NCI-H226 (cell line): ENCODE measurements at regions not wholly inside any gene's neighbourhood (a gene's known extent, or its start where the extent isn't known, plus 50 kb on each side); places are given as distances from the start of the nearest gene placed in this dataset.
A peak's percentile ranks its signal among the peaks of the same experiment; 100 is the strongest.
"Not testable (repeated sequence)": the region's sequence is repeated elsewhere in the genome, so short reads cannot be mapped to it uniquely, and the experiment has no call there.

Experiments
- DNase-seq: peaks from one replicate; pipeline ENCODE4 v3.0.0-alpha.2; 2015

- DNase-seq: no peak
Observed at GRCh38 chr9:104980039-104980654, 52.2 kb upstream of the ABCA1 start.

DNA sequence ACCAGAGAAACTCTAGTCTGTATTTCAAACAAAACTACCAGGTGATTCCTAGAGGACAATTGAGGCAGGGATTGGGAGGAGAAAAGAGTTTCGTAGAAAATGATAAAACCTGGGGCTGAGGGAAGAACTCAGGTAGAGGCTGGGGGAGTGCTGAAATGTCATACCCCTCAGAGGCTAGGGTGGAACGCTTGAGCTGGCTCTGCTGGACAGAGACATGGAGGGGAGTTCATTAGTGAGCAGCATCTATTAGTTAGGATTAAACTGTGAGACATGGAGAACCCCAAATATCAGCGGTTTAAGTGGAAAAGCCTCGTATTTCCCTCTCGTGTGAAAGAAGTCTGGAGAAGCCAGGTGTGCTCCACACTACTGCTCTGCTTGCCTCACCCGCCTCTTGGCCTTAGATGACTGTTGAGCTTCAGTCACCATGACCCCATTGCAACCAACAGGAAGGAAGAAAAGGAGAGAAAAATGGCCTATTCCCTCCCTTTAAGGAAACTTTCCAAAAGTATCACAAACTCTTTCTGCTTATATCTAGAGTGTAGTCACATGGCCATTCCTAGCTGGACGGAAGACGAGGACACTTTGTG lies 53.7 kb upstream of the ABCA1 start:
- no peak for DNase-seq

GRCh38 chr9:104982543-104982942 lies 54.6 kb upstream of the ABCA1 start:
- no peak for DNase-seq

GRCh38 chr9:104983491-104983890 lies 55.5 kb upstream of the ABCA1 start:
- DNase-seq: no peak

DNA sequence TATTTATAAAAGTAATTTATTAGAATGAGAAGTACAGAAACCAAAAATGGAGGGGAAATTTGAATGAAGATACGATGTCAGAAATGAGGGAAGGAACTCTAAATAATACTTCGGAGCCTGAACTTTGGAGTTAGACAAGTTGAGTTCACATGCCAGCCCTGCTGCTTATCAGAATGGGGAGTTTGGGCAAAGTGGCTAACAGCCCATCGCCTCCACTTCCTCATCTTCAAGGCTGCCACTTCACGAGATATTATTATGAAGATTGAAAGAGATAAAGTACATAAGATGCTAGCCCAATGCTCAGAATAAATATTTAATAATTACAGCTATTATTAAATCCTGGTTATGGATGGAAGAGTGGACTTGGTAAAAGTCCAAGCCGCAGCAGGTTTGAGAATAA lies 56.2 kb upstream of the ABCA1 start:
- DNase-seq: no peak

DNA sequence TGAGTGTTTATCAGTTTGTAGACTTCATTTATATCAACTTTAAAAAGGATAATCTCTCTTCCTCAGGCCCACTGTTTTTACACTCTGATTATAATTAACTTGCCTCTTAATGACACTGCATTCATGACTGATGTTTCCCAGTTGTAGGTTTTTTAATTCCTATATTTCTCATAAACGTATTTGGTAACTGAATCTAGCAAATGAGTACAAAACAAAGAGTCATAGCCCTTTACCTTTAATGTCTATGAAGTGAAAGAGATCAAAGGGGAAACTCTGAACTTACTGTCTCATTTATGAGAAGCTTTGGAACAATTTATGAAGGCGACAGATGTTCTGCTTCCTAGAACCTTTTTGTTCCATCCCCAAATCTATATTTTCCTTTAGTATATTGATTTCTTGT lies 56.6 kb upstream of the ABCA1 start:
- DNase-seq: no peak

DNA sequence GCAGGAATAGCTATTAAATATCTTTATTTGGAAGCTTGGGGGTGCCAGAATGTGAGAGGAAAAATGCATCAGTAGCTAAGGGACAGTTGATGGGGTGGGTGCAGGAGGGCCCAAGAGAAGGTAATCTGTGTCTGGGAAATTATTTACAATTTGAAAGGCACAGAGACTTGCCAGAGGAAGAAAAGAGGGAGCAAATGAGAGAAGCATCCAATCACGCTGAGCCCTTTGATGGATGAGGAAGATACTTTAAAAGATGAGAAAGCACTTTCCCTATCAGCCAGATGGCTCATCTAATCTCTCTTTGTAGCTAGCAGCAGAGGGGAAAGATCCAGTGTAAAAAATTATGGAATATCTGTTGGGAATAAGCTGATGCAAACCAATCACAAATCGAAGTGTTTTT lies 57.0 kb upstream of the ABCA1 start:
- no peak for DNase-seq

DNA sequence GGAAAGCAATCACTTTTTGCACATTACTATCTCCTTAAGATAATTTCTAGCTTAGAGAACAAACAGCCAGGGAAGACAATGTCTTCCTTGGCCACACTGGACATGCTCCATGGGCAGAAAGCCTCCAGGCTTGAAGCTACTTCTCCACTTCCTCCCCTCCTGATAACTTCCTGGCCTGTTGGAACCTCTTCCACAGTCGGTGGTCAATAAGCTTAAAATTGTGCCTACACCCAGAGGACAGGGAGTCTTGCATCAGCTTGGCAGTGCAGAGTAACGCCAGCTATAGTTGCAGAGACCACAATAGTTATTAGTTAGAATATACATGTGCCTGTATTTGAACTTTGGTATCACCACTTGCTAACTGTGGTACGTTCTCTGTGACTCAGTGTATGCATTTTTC lies 58.1 kb upstream of the ABCA1 start:
- DNase-seq: no peak

DNA sequence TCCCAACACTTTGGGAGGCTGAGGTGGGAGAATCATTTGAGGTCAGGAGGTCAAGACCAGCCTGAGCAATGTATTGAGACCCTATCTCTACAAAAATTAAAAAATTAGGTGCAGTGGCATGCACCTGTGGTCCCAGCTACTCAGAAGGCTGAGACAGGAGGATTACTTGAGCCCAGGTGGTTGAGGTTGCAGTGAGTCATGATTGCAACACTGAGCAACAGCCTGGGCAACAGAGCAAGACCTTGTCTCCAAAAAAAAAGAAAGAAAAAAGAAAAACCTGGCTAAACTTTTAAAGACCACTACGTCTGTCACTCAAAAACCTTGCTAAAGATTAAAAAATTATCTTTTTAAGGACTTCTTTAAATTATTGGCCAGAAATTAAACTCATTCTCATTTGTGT lies 59.8 kb upstream of the ABCA1 start:
- no peak for DNase-seq

- no peak for DNase-seq
Observed at GRCh38 chr9:104988539-104988938, 60.6 kb upstream of the ABCA1 start.

- peak; percentile 86 for DNase-seq
Observed at GRCh38 chr9:104991144-104991953, 63.4 kb upstream of the ABCA1 start.

DNA sequence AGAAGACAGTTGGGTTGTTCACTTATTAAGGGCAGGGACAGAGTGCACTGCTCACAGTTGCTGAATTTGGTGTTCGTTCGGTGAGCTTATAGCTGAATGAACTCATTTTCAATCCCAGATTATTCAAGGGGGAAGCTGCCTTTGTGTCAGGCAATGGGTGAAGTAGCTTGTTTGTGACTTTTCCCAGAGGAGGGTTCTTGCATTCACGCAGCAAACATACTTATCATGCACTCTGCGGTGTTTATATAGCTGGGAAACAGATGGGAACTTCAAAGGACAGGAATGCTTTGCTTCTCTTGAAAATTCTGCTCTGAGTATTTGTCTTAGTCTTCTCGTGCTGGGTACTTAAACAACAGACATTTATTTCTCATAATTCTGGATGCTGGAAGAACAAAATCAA lies 64.7 kb upstream of the ABCA1 start:
- no peak for DNase-seq

- no peak for DNase-seq
Observed at GRCh38 chr9:104993291-104993963, 65.5 kb upstream of the ABCA1 start.

DNA sequence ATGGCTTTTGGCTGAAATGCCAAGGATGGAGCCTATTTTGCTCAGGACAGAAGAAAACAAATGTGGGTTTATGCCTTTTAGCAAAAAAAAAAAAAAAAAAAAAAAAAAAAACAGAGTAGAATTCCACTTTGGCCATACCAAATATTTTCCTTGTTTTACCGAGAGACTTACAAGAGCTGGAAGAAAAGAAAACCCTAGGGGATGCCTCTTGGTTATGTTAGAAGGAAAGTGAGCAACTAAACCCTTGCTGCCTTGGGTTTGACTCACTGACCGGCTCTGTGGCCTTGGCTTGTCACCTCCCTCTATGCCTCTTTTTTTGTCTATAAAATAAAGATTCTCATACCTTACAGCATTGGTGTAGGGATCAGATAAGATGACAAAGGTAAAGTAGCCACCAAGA lies 69.6 kb upstream of the ABCA1 start:
- DNase-seq: no peak

- DNase-seq: no peak
Observed at GRCh38 chr9:104999136-104999535, 71.2 kb upstream of the ABCA1 start.

GRCh38 chr9:105000529-105000928 lies 72.6 kb upstream of the ABCA1 start:
- DNase-seq: not testable (repeated sequence)

DNA sequence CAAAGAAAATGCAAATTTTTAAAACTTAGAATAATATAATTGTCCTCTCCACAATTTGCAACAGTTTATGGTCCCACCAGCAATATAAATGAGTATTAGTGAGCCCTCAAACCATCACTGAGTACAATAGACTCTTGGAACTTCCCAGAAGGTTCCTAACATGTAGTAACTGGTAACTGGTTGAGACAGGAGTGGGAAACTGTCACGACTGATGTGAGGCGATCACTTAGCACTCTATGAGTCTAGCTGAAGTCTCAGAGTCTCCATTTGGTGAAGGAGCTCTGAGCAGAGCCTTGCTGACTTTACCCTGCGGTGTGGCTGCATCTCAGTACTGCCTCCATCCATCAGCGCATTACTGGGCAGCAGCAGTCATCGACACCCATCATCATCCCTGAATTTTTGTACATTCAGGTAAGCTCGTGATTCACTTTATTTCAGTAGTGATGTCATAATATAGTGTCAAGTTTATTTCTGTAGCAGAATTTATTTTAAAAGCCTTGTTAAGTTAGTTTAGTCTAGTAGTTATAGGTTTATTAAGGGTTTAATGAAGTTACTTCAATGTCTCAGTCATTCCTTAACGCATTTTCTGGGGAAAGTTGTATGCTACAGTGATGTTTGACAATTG lies 76.6 kb upstream of the ABCA1 start:
- no peak for DNase-seq

- DNase-seq: no peak
Observed at GRCh38 chr9:105005186-105005585, 77.2 kb upstream of the ABCA1 start.

GRCh38 chr9:105006514-105006913 lies 78.6 kb upstream of the ABCA1 start:
- DNase-seq: no peak

- DNase-seq: peak; percentile 91
Observed at GRCh38 chr9:105007143-105007542, 79.2 kb upstream of the ABCA1 start.

- not testable (repeated sequence) for DNase-seq
Observed at GRCh38 chr9:105010089-105010488, 82.1 kb upstream of the ABCA1 start.

GRCh38 chr9:105021917-105022316 lies 94.0 kb upstream of the ABCA1 start:
- DNase-seq: no peak

GRCh38 chr9:105022545-105022944 lies 94.6 kb upstream of the ABCA1 start:
- DNase-seq: not testable (repeated sequence)
